HG03159 (cell line): ENCODE measurements at regions not wholly inside any gene's neighbourhood (a gene's known extent, or its start where the extent isn't known, plus 50 kb on each side); places are given as distances from the start of the nearest gene placed in this dataset.
A peak's percentile ranks its signal among the peaks of the same experiment; 100 is the strongest.
"Not testable (repeated sequence)": the region's sequence is repeated elsewhere in the genome, so short reads cannot be mapped to it uniquely, and the experiment has no call there.

Experiments
- ATAC-seq: cut with Tn5 transposase; IDR thresholded peaks from one replicate; pipeline ENCODE4 v1.9.1; 2021; ENCODE audit warnings: mild to moderate bottlenecking, moderate library complexity; ENCODE audit not compliant: unreplicated experiment

- no peak for ATAC-seq
These were observed 316.3 kb upstream of the MEF2C start for GRCh38 chr5:89199306-89199705.

- ATAC-seq = no peak
These were observed 308.4 kb upstream of the MEF2C start for GRCh38 chr5:89191374-89191773.

- no peak for ATAC-seq
These were observed 307.7 kb upstream of the MEF2C start for GRCh38 chr5:89190515-89191265.

GRCh38 chr5:89187883-89188465 is 305.0 kb upstream of the MEF2C start:
- ATAC-seq = peak; percentile 60

GRCh38 chr5:89187268-89187667 is 304.3 kb upstream of the MEF2C start:
- ATAC-seq = no peak

GRCh38 chr5:89181546-89181945 is 298.6 kb upstream of the MEF2C start:
- ATAC-seq = no peak

GRCh38 chr5:89179731-89180130 is 296.7 kb upstream of the MEF2C start:
- ATAC-seq = no peak

- no peak for ATAC-seq
These were observed 295.6 kb upstream of the MEF2C start for GRCh38 chr5:89178541-89178940.

GRCh38 chr5:89173528-89173927 is 290.5 kb upstream of the MEF2C start:
- ATAC-seq = no peak

- peak; percentile 85 for ATAC-seq
These were observed 285.8 kb upstream of the MEF2C start for GRCh38 chr5:89168766-89169165.

- not testable (repeated sequence) for ATAC-seq
These were observed 281.7 kb upstream of the MEF2C start for GRCh38 chr5:89164703-89165102.

GRCh38 chr5:89156226-89156625 is 273.2 kb upstream of the MEF2C start:
- no peak for ATAC-seq

- no peak for ATAC-seq
These were observed 264.0 kb upstream of the MEF2C start for GRCh38 chr5:89147031-89147430.

- ATAC-seq = no peak
These were observed 254.2 kb upstream of the MEF2C start for GRCh38 chr5:89137148-89137547.

GRCh38 chr5:89133975-89134374 is 251.0 kb upstream of the MEF2C start:
- ATAC-seq = no peak

GRCh38 chr5:89133129-89133528 is 250.1 kb upstream of the MEF2C start:
- ATAC-seq = no peak

GRCh38 chr5:89130851-89131250 is 247.9 kb upstream of the MEF2C start:
- no peak for ATAC-seq

- ATAC-seq = no peak
These were observed 247.0 kb upstream of the MEF2C start for GRCh38 chr5:89129941-89130340.

GRCh38 chr5:89128906-89129625 is 246.1 kb upstream of the MEF2C start:
- ATAC-seq = no peak

GRCh38 chr5:89128092-89128491 is 245.1 kb upstream of the MEF2C start:
- ATAC-seq = no peak

- no peak for ATAC-seq
These were observed 244.2 kb upstream of the MEF2C start for GRCh38 chr5:89127191-89127590.

GRCh38 chr5:89125372-89125771 is 242.4 kb upstream of the MEF2C start:
- ATAC-seq = no peak
